PFSK-1 (cell line): ENCODE measurements at regions not wholly inside any gene's neighbourhood (a gene's known extent, or its start where the extent isn't known, plus 50 kb on each side); places are given as distances from the start of the nearest gene placed in this dataset.

ENCODE experiments used
- FOXP2 ChIP-seq: optimal IDR thresholded peaks from 2 replicates; pipeline ENCODE3; 2011; ENCODE audit warnings: borderline replicate concordance, control low read depth, inconsistent platforms; ENCODE audit not compliant: insufficient read depth; ENCODE audit errors: extremely low read length, extremely low read depth
- POLR2AphosphoS5 ChIP-seq: IDR thresholded peaks from 2 replicates; pipeline ENCODE4 v1.6.1; 2012; ENCODE audit warnings: low read depth, mild to moderate bottlenecking, control low read depth, low read length, moderate library complexity
- REST ChIP-seq, 2 experiments: IDR thresholded peaks; 2 replicates each; pipeline versions ENCODE4 v1.6.1 to v1.8.0; 2011 to 2012; ENCODE audit warnings: low read depth in 2 of 2, low read length in 2 of 2, control low read depth in 1 of 2, inconsistent platforms in 1 of 2, mild to moderate bottlenecking in 1 of 2, moderate library complexity in 1 of 2; ENCODE audit not compliant: insufficient read depth in 1 of 2
- SIN3A ChIP-seq: IDR thresholded peaks from 2 replicates; pipeline ENCODE4 v1.6.1; 2012; ENCODE audit warnings: mild to moderate bottlenecking, low read length, moderate library complexity, borderline replicate concordance; ENCODE audit not compliant: insufficient read depth
- TAF1 ChIP-seq: IDR thresholded peaks from 2 replicates; pipeline ENCODE4 v1.6.1; 2012; ENCODE audit warnings: low read length, control low read depth, borderline replicate concordance; ENCODE audit not compliant: insufficient read depth

- TF ChIP-seq POLR2AphosphoS5 (no peak), FOXP2 (no peak), TAF1 (no peak), SIN3A (no peak), REST (IDR thresholded peaks at IDR 0.05; ENCODE audit: insufficient read depth in 1 of 2, low read depth in 2 of 2, low read length in 2 of 2) (no peak)
Measured at GRCh38 chr6:11391934-11392777, 145.4 kb upstream of the TMEM170B start.

- TF ChIP-seq POLR2AphosphoS5 (no peak), FOXP2 (no peak), TAF1 (no peak), REST (IDR thresholded peaks at IDR 0.05; ENCODE audit: insufficient read depth in 1 of 2, low read depth in 2 of 2, low read length in 2 of 2) (no peak), SIN3A (no peak)
Measured at GRCh38 chr6:11389977-11390376, 147.6 kb upstream of the TMEM170B start.

- TF ChIP-seq SIN3A, result no peak
- no peak for TF ChIP-seq POLR2AphosphoS5
- no peak for TF ChIP-seq REST (IDR thresholded peaks at IDR 0.05; ENCODE audit: insufficient read depth in 1 of 2, low read depth in 2 of 2, low read length in 2 of 2)
- TF ChIP-seq FOXP2, result no peak
- TF ChIP-seq TAF1, result no peak
Measured at GRCh38 chr6:11388983-11389944, 148.3 kb upstream of the TMEM170B start.

- no peak for TF ChIP-seq REST (IDR thresholded peaks at IDR 0.05; ENCODE audit: insufficient read depth in 1 of 2, low read depth in 2 of 2, low read length in 2 of 2)
- TF ChIP-seq SIN3A, result no peak
- no peak for TF ChIP-seq FOXP2
- no peak for TF ChIP-seq POLR2AphosphoS5
- no peak for TF ChIP-seq TAF1
Measured at GRCh38 chr6:11387707-11388430, 149.7 kb upstream of the TMEM170B start.
